ENCODE measurements at regions not wholly inside any gene's neighbourhood (a gene's known extent, or its start where the extent isn't known, plus 50 kb on each side); places are given as distances from the start of the nearest gene placed in this dataset.

DNA sequence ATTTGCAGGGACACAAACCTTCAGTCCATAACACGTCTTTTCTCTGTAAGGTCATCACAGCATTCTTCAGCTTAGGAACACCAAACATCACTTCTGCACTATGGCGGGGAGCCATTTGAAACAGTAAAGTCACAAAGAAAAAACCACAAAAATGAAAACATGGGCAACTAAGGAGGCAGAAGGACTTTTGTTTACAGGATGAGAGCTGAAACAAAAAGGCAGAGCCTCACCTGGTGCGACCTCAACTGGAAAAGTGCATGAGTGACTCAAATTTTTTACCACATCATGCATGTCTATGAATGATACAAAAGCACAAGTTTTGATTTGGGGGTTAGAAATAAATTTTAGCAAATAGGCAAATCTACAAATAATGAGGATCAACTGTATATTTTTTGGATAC, 68.2 kb upstream of the TNFAIP3 start:
- TF ChIP-seq, protein P1, sequence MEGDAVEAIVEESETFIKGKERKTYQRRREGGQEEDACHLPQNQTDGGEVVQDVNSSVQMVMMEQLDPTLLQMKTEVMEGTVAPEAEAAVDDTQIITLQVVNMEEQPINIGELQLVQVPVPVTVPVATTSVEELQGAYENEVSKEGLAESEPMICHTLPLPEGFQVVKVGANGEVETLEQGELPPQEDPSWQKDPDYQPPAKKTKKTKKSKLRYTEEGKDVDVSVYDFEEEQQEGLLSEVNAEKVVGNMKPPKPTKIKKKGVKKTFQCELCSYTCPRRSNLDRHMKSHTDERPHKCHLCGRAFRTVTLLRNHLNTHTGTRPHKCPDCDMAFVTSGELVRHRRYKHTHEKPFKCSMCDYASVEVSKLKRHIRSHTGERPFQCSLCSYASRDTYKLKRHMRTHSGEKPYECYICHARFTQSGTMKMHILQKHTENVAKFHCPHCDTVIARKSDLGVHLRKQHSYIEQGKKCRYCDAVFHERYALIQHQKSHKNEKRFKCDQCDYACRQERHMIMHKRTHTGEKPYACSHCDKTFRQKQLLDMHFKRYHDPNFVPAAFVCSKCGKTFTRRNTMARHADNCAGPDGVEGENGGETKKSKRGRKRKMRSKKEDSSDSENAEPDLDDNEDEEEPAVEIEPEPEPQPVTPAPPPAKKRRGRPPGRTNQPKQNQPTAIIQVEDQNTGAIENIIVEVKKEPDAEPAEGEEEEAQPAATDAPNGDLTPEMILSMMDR (IDR thresholded peaks at IDR 0.05; ENCODE audit: low read depth, low read length, missing input control), result no peak
- TF ChIP-seq, protein P2, sequence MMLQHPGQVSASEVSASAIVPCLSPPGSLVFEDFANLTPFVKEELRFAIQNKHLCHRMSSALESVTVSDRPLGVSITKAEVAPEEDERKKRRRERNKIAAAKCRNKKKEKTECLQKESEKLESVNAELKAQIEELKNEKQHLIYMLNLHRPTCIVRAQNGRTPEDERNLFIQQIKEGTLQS (IDR thresholded peaks at IDR 0.05), result no peak
- TF ChIP-seq, protein P3, sequence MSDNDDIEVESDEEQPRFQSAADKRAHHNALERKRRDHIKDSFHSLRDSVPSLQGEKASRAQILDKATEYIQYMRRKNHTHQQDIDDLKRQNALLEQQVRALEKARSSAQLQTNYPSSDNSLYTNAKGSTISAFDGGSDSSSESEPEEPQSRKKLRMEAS (IDR thresholded peaks at IDR 0.05), result no peak
- TF ChIP-seq SP1 (IDR thresholded peaks at IDR 0.05) (no peak), RAD21 (IDR thresholded peaks at IDR 0.05) (no peak), TAF1 (conservative IDR thresholded peaks at IDR 0.05) (no peak), HNF4G (IDR thresholded peaks at IDR 0.05) (no peak)
